Keratinocyte (primary cell): ENCODE measurements at regions not wholly inside any gene's neighbourhood (a gene's known extent, or its start where the extent isn't known, plus 50 kb on each side); places are given as distances from the start of the nearest gene placed in this dataset.

Experiments used
- DNase-seq: peaks from one replicate; pipeline ENCODE4 v3.0.0-alpha.2; 2011; ENCODE audit warnings: low read depth, missing footprints, low spot score
- FAIRE-seq: peaks from 2 replicates; lab custom pipeline; 2011; peaks lifted over from hg19 to GRCh38; lab: Jason Lieb, UNC
- H2AFZ ChIP-seq: 2 replicates; pipeline ENCODE4 v1.6.0; 2012; ENCODE audit warnings: low read length, control low read depth, inconsistent platforms; ENCODE audit not compliant: control insufficient read depth
- H3K27ac ChIP-seq: 2 replicates; pipeline ENCODE4 v1.5.1; 2011; ENCODE audit warnings: low read length; ENCODE audit not compliant: control insufficient read depth, insufficient read depth
- H3K27me3 ChIP-seq: 3 replicates; pipeline ENCODE4 v1.6.0; 2011; ENCODE audit warnings: low read length; ENCODE audit not compliant: control insufficient read depth, insufficient read depth; ENCODE audit errors: extremely low read depth
- H3K36me3 ChIP-seq, 2 experiments: 2 replicates in 1 of 2; 3 replicates in 1 of 2; pipeline ENCODE4 v1.5.1; 2011; ENCODE audit warnings: low read length in 2 of 2, mild to moderate bottlenecking in 1 of 2; ENCODE audit not compliant: control insufficient read depth in 2 of 2, insufficient read depth in 2 of 2; ENCODE audit errors: extremely low read depth in 1 of 2
- H3K4me1 ChIP-seq: 3 replicates; pipeline ENCODE4 v1.5.1; 2011; ENCODE audit warnings: low read length; ENCODE audit not compliant: control insufficient read depth, insufficient read depth; ENCODE audit errors: extremely low read depth
- H3K4me2 ChIP-seq: 3 replicates; pipeline ENCODE4 v1.6.0; 2011; ENCODE audit warnings: low read depth, low read length; ENCODE audit not compliant: control insufficient read depth, insufficient read depth; ENCODE audit errors: extremely low read depth
- H3K4me3 ChIP-seq, 3 experiments: fragments of 200-600 bp in 1 of 3; sonication (generic) in 1 of 3; 2 replicates in 2 of 3; 3 replicates in 1 of 3; pipeline ENCODE4 v1.5.1; 2011 to 2016; ENCODE audit warnings: low read length in 3 of 3, mild to moderate bottlenecking in 3 of 3, control low read depth in 2 of 3, inconsistent platforms in 1 of 3, low read depth in 1 of 3, mixed read lengths in 1 of 3, mixed run types in 1 of 3, moderate library complexity in 1 of 3; ENCODE audit not compliant: control insufficient read depth in 2 of 3, insufficient read depth in 2 of 3; ENCODE audit errors: extremely low read depth in 1 of 3
- H3K79me2 ChIP-seq: 2 replicates; pipeline ENCODE4 v1.6.0; 2012; ENCODE audit warnings: low read length; ENCODE audit not compliant: control insufficient read depth, insufficient read depth
- H3K9ac ChIP-seq: 3 replicates; pipeline ENCODE4 v1.6.0; 2011; ENCODE audit warnings: low read length; ENCODE audit not compliant: control insufficient read depth, insufficient read depth; ENCODE audit errors: extremely low read depth
- H3K9me1 ChIP-seq: 3 replicates; pipeline ENCODE4 v1.6.0; 2011; ENCODE audit warnings: low read length; ENCODE audit not compliant: control insufficient read depth, insufficient read depth; ENCODE audit errors: extremely low read depth
- H3K9me3 ChIP-seq: 2 replicates; pipeline ENCODE4 v1.5.1; 2012; ENCODE audit warnings: low read depth, low read length; ENCODE audit not compliant: control insufficient read depth
- H4K20me1 ChIP-seq: 3 replicates; pipeline ENCODE4 v1.6.0; 2011; ENCODE audit warnings: low read length; ENCODE audit not compliant: control insufficient read depth, insufficient read depth; ENCODE audit errors: extremely low read depth
- CTCF ChIP-seq, 3 experiments: IDR thresholded peaks in 1 of 3; conservative IDR thresholded peaks in 1 of 3; optimal IDR thresholded peaks in 1 of 3; 2 replicates in 2 of 3; 3 replicates in 1 of 3; pipeline versions ENCODE3 to v1.5.1; 2011; ENCODE audit warnings: low read length in 3 of 3, mild to moderate bottlenecking in 3 of 3, moderate library complexity in 2 of 3, control low read depth in 1 of 3, inconsistent platforms in 1 of 3; ENCODE audit not compliant: insufficient read depth in 2 of 3; ENCODE audit errors: extremely low read depth in 1 of 3
- EZH2 ChIP-seq: IDR thresholded peaks from one replicate; pipeline ENCODE4 v1.6.1; 2012; ENCODE audit warnings: inconsistent platforms, mild to moderate bottlenecking, low read length, moderate library complexity
- dilution Hi-C: fragments of 300-500 bp; cut with MboI; formaldehyde crosslinking; loops from one replicate; pipeline ENCODE4 v1.7.0; 2020; ENCODE audit warnings: low sequenced_read_pairs; ENCODE audit not compliant: extremely low pct_ligation_motif_present

- no peak for FAIRE-seq
- dilution Hi-C loops, result no loop called here
These were observed 190.2 kb upstream of the COPS8 start for GRCh38 chr2:236895497-236895896.

GRCh38 chr2:236896688-236897087 lies 189.0 kb upstream of the COPS8 start:
- Histone ChIP-seq H3K36me3 (no peaks in the 10 kb centered on the region), H4K20me1 (no peaks in the 10 kb centered on the region), H2AFZ (no peak overlapping the region), H3K9ac (no peak overlapping the region), H3K9me3 (no peaks in the 10 kb centered on the region), H3K4me1 (no peaks in the 10 kb centered on the region), H3K79me2 (no peaks in the 10 kb centered on the region), H3K4me3 (no peak overlapping the region), H3K9me1 (no peaks in the 10 kb centered on the region), H3K4me2 (no peak overlapping the region), H3K27me3 (no peaks in the 10 kb centered on the region), H3K27ac (no peak overlapping the region)
- DNase-seq (no peak), FAIRE-seq (no peak)
- dilution Hi-C loops, result no loop called here
- TF ChIP-seq EZH2 (no peak), CTCF (optimal IDR thresholded peaks at IDR 0.05 in 1 of 3, IDR thresholded peaks at IDR 0.05 in 1 of 3, conservative IDR thresholded peaks at IDR 0.05 in 1 of 3; ENCODE audit: extremely low read depth in 1 of 3, insufficient read depth in 2 of 3, low read length in 3 of 3) (no peak)

More at GRCh38 chr2:236895497-236895896, 190.2 kb upstream of the COPS8 start:
- H3K9ac ChIP-seq, result no peak overlapping the region
- H3K4me2 ChIP-seq, result no peak overlapping the region
- H3K9me3 ChIP-seq, result no peaks in the 10 kb centered on the region
- no peaks in the 10 kb centered on the region for H3K79me2 ChIP-seq
- DNase-seq, result no peak
- no peaks in the 10 kb centered on the region for H3K27me3 ChIP-seq
- no peaks in the 10 kb centered on the region for H3K36me3 ChIP-seq
- H3K27ac ChIP-seq, result no peak overlapping the region
- no peak overlapping the region for H2AFZ ChIP-seq
- no peaks in the 10 kb centered on the region for H3K4me1 ChIP-seq
- H3K4me3 ChIP-seq, result no peak overlapping the region
- TF ChIP-seq CTCF (optimal IDR thresholded peaks at IDR 0.05 in 1 of 3, IDR thresholded peaks at IDR 0.05 in 1 of 3, conservative IDR thresholded peaks at IDR 0.05 in 1 of 3; ENCODE audit: extremely low read depth in 1 of 3, insufficient read depth in 2 of 3, low read length in 3 of 3), result no peak
- no peak for TF ChIP-seq EZH2
- H4K20me1 ChIP-seq, result no peaks in the 10 kb centered on the region
- H3K9me1 ChIP-seq, result no peaks in the 10 kb centered on the region
